Embryonic facial prominence (tissue), 1 donor: ENCODE measurements at regions not wholly inside any gene's neighbourhood (a gene's known extent, or its start where the extent isn't known, plus 50 kb on each side); places are given as distances from the start of the nearest gene placed in this dataset.
"Not testable (repeated sequence)": the region's sequence is repeated elsewhere in the genome, so short reads cannot be mapped to it uniquely, and the experiment has no call there.

ENCODE experiments used
- DNase-seq: peaks from one replicate; pipeline ENCODE4 v3.0.0-alpha.2; 2016; ENCODE audit errors: extremely low spot score

DNA sequence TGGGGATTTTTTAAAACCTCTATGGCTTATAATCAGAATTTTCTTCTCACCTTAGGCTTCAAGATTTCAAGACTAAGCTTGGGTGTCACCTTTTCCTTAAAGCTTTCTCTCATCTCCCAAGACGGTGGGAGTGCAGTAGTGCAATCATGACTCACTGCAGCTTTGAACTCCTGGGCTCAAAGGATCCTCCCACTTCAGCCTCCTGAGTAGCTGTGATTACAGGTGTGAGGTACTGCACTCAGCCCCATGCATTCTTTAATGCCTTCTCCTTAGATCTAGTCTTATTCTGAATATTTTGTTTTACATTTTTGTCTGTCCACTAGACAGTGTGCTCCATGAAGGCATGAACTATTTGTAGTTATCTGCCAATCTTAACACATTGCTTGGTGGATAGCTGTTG is 55.7 kb upstream of the FAT3 start:
- DNase-seq = no peak

- DNase-seq = no peak
Measured at GRCh38 chr11:92167571-92167970, 57.0 kb upstream of the FAT3 start.

GRCh38 chr11:92166335-92166734 is 58.3 kb upstream of the FAT3 start:
- no peak for DNase-seq

GRCh38 chr11:92163879-92164278 is 60.7 kb upstream of the FAT3 start:
- no peak for DNase-seq

GRCh38 chr11:92162776-92163175 is 61.8 kb upstream of the FAT3 start:
- DNase-seq = no peak

- DNase-seq = no peak
Measured at GRCh38 chr11:92159931-92160330, 64.7 kb upstream of the FAT3 start.

DNA sequence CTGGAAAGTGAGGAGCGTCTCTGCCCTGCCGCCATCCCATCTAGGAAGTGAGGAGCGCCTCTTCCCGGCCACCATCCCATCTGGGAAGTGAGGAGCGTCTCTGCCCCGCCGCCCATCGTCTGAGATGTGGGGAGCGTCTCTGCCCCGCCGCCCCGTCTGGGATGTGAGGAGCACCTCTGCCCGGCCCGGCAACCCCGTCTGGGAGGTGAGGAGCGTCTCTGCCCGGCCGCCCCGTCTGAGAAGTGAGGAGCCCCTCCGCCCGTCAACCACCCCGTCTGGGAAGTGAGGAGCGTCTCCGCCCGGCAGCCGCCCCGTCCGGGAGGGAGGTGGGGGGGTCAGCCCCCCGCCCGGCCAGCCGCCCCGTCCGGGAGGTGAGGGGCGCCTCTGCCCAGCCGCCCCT is 67.2 kb upstream of the FAT3 start:
- DNase-seq = not testable (repeated sequence)

- no peak for DNase-seq
Measured at GRCh38 chr11:92154611-92155010, 70.0 kb upstream of the FAT3 start.

GRCh38 chr11:92154110-92154509 is 70.5 kb upstream of the FAT3 start:
- no peak for DNase-seq

DNA sequence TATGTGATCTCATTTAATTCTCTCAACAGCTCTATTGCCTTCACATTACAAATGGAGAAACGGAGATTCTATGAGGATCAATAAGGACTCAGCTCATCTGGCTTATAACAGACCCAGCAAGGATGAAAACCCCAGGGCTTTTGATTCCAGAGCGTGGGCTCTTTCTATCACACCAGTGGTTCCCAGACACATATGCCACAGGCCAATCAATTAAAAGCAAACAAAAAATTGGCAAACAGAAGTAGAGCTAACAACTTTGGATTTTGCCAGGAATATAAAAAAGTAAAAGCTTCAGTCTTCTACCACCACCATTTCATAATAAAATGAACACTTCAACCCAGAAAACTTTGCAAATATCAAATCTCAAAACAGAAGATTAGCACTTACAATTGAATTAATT is 71.1 kb upstream of the FAT3 start:
- DNase-seq = no peak

DNA sequence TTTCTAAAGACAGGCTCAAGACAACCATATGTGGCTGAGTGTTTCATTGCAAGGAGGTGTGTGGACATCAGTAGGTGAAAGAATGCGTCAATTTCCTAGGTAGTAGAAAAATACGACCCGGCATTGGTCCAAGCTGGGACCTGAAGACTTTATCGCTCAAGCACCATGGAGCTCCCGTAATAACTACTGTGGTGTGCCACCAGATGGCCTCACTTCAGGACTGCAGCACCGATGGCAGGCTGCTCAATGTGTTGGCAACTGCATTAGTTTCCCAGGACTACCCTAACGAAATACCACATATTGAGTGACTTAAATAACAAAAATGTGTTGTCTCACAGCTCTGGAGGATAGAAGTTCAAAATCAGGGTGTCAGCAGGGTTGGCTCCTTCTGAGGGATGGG is 72.4 kb upstream of the FAT3 start:
- DNase-seq = no peak

DNA sequence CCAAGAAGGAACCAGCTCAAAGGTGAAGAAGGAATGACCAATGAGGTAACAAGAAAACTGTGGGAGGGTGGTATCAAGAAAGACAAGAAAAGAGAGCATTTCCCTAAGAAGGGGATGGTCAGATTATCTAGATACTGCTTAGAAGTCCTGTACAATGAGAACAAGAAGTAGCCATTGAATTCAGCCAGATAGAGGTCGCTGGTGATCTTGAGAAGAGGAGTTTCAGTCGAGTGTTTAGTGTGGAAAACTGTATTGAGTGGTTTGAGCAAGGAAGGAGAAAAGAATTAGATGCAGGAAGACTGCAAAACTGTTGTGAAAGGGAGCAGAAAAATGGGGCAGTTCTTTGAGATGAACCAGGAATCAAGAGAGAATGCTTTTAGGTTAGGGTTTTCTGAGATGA is 74.6 kb upstream of the FAT3 start:
- no peak for DNase-seq

GRCh38 chr11:92141725-92142124 is 82.9 kb upstream of the FAT3 start:
- DNase-seq = no peak

- no peak for DNase-seq
Measured at GRCh38 chr11:92141159-92141558, 83.5 kb upstream of the FAT3 start.

DNA sequence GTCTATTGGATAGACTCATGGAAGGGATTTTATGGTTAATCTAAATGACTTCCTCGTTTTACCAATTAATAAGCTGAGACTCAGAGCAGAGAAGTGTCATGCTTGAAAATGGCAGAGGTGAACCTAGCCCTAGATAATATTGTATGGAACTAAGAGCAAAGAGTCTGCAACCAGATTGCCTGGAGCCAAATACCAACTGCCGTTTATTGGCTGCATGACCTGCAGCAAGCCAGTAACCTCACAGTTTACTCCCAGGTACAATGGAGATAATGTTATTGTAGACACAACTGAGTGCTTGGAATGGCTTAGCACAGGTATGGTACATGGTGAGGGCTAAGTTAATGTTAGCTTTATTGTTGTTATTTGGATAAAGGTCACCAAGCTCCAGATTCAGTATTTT is 84.6 kb upstream of the FAT3 start:
- no peak for DNase-seq

DNA sequence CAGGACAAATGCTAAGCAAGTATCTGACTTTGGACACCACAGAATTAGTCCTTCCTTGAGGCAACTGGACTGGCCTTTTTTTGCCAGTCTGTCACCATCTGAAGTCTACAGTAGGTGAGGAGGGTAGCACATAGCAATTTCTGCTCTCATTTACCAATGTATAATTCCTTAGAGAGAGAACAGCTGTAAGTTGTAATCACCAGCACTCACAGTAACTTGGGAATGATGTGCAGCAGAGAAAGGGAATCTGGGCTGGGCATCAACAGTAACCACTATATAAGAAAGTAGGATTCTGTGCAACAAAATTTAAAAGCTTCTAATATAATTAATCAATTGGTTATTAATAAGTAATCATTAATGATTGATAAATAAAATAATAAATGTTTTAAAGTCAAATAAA is 86.3 kb upstream of the FAT3 start:
- no peak for DNase-seq

- DNase-seq = no peak
Measured at GRCh38 chr11:92137747-92138146, 86.9 kb upstream of the FAT3 start.

GRCh38 chr11:92136797-92137196 is 87.8 kb upstream of the FAT3 start:
- no peak for DNase-seq

- DNase-seq = no peak
Measured at GRCh38 chr11:92131289-92131865, 93.2 kb upstream of the FAT3 start.

GRCh38 chr11:92130421-92130831 is 94.2 kb upstream of the FAT3 start:
- DNase-seq = no peak

- no peak for DNase-seq
Measured at GRCh38 chr11:92129811-92130210, 94.8 kb upstream of the FAT3 start.

DNA sequence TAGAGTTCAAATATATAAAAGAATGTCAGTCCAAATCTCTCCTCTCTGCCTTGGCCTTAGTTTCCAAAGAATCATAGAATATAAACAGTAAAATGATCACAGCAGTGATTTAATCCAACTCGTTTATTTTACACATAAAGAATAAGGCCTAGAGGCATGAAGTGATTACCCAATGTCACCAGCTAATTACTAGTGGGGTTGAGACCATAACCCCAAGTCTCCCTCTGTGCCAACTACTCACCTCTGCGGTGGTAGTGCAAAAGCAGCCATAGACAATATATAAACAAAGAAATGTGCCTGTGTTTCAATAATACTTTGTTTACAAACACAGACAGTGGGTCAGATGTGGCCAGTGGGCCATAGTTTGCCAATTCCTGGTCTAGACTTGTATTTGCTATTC is 96.6 kb upstream of the FAT3 start:
- DNase-seq = no peak

DNA sequence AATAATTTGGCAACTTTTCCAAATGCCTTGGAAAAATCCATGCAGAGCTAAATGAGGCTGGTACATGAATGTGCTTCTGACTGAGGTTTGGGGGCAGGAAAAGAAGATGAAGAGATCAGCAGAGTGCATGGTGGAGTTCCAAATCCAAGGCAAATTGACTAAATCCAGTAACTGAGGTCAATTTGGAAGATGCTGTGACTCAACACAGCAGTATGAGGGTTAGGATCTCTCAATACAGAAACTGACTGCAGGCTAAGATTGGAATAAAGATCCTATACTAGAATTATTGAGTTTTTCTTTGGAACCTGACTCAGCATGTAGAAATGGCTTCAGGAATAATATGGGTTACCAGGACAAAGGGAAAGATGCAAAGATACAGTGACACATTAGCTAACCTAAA is 99.3 kb upstream of the FAT3 start:
- no peak for DNase-seq

DNA sequence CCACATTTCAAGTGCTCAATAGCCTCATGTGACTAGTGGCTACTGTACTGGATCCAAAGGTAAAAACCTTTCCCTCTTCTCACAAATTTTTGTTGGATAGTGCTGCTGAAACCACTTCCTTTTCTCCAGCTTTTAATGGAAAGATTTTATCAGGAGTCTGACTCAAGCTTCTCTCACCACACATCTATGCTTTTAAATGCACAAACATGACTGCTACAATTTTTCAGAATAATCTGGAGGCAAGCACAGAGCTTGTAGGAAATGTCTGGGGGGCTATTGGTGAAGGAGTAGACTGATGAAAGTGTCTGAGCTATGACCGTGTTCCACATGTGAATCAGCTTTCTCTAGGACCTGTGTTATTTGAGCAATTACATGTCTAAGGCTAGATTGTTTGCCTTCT is 101.1 kb upstream of the FAT3 start:
- DNase-seq = no peak

DNA sequence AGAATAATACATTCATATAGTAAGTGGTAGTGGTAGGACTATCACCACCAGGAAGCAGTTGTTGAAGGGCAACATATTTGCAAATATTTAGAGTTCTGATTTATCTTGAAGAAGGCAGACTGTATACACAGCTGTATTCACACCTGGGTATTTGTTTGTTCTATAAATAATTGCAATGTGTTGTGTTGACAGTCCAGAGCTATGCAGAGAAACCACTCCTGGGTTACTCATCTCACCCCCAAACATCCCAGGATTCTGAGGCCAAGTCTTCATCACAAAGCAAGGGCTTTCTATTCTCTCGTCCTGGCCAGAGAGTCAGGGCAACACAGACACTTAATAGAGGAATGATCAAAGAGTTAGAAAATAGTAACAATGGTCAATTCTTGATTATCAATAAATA is 102.1 kb upstream of the FAT3 start:
- no peak for DNase-seq
